ENCODE measurements at regions not wholly inside any gene's neighbourhood (a gene's known extent, or its start where the extent isn't known, plus 50 kb on each side); places are given as distances from the start of the nearest gene placed in this dataset.

GRCh38 chr9:109624143-109624542 lies 126.0 kb upstream of the PTPN3 start:
- intact Hi-C loops (cut with DNase I; ENCODE audit: low total_unique reads) = no loop called here
- H3K27ac ChIP-seq = no peak overlapping the region
- TF ChIP-seq CTCF (IDR thresholded peaks at IDR 0.05 in 4 of 5, conservative IDR thresholded peaks at IDR 0.05 in 1 of 5) (no peak), POLR2A (IDR thresholded peaks at IDR 0.05) (no peak)
- no peaks in the 10 kb centered on the region for H3K27me3 ChIP-seq
- ATAC-seq (no peak), DNase-seq (no peak)
- H3K4me3 ChIP-seq = no peak overlapping the region
- no peaks in the 10 kb centered on the region for H3K4me1 ChIP-seq
- in situ Hi-C loops (cut with MboI; ENCODE audit: low sequenced_read_pairs in 4 of 4) = no loop called here
- no peaks in the 10 kb centered on the region for H3K36me3 ChIP-seq
- no peaks in the 10 kb centered on the region for H3K9me3 ChIP-seq

GRCh38 chr9:109624896-109625295 lies 126.8 kb upstream of the PTPN3 start:
- in situ Hi-C loops (cut with MboI; ENCODE audit: low sequenced_read_pairs in 4 of 4) = no loop called here

GRCh38 chr9:109627042-109627441 lies 128.9 kb upstream of the PTPN3 start:
- no peaks in the 10 kb centered on the region for H3K9me3 ChIP-seq
- H3K4me3 ChIP-seq = no peak overlapping the region
- no peaks in the 10 kb centered on the region for H3K4me1 ChIP-seq
- DNase-seq (no peak), ATAC-seq (no peak)
- in situ Hi-C loops (cut with MboI; ENCODE audit: low sequenced_read_pairs in 4 of 4) (no loop called here), intact Hi-C loops (cut with DNase I; ENCODE audit: low total_unique reads) (no loop called here)
- TF ChIP-seq POLR2A (IDR thresholded peaks at IDR 0.05) = no peak
- TF ChIP-seq CTCF (IDR thresholded peaks at IDR 0.05 in 4 of 5, conservative IDR thresholded peaks at IDR 0.05 in 1 of 5) = no peak
- H3K27me3 ChIP-seq = peaks cover 0 to 3% (median 0%) of the 10 kb centered on the region in 3 donors
- H3K27ac ChIP-seq = no peak overlapping the region
- no peaks in the 10 kb centered on the region for H3K36me3 ChIP-seq

More at GRCh38 chr9:109624896-109625295, 126.8 kb upstream of the PTPN3 start:
- H3K9me3 ChIP-seq = no peaks in the 10 kb centered on the region
- intact Hi-C loops (cut with DNase I; ENCODE audit: low total_unique reads) = no loop called here
- no peak overlapping the region for H3K27ac ChIP-seq
- DNase-seq (no peak), ATAC-seq (no peak)
- no peaks in the 10 kb centered on the region for H3K36me3 ChIP-seq
- H3K4me3 ChIP-seq = no peak overlapping the region
- H3K27me3 ChIP-seq = no peaks in the 10 kb centered on the region
- TF ChIP-seq CTCF (IDR thresholded peaks at IDR 0.05 in 4 of 5, conservative IDR thresholded peaks at IDR 0.05 in 1 of 5) (no peak), POLR2A (IDR thresholded peaks at IDR 0.05) (no peak)
- H3K4me1 ChIP-seq = no peaks in the 10 kb centered on the region

GRCh38 chr9:109629615-109630014 lies 131.5 kb upstream of the PTPN3 start:
- Histone ChIP-seq H3K27ac (no peak overlapping the region), H3K9me3 (no peaks in the 10 kb centered on the region), H3K4me1 (no peaks in the 10 kb centered on the region), H3K27me3 (peaks cover 0 to 3% (median 0%) of the 10 kb centered on the region in 3 donors), H3K4me3 (no peak overlapping the region), H3K36me3 (no peaks in the 10 kb centered on the region)
- no peak for DNase-seq
- ATAC-seq = no peak
- in situ Hi-C loops (cut with MboI; ENCODE audit: low sequenced_read_pairs in 4 of 4) (no loop called here), intact Hi-C loops (cut with DNase I; ENCODE audit: low total_unique reads) (no loop called here)
- TF ChIP-seq POLR2A (IDR thresholded peaks at IDR 0.05) (no peak), CTCF (IDR thresholded peaks at IDR 0.05 in 4 of 5, conservative IDR thresholded peaks at IDR 0.05 in 1 of 5) (no peak)

- no peak for TF ChIP-seq CTCF (IDR thresholded peaks at IDR 0.05 in 4 of 5, conservative IDR thresholded peaks at IDR 0.05 in 1 of 5)
- H3K36me3 ChIP-seq = no peaks in the 10 kb centered on the region
- intact Hi-C loops (cut with DNase I; ENCODE audit: low total_unique reads) (no loop called here), in situ Hi-C loops (cut with MboI; ENCODE audit: low sequenced_read_pairs in 4 of 4) (no loop called here)
- no peak overlapping the region for H3K27ac ChIP-seq
- no peak for ATAC-seq
- H3K9me3 ChIP-seq = no peaks in the 10 kb centered on the region
- no peak for DNase-seq
- H3K4me1 ChIP-seq = no peaks in the 10 kb centered on the region
- H3K27me3 ChIP-seq = peaks cover 0 to 6% (median 0%) of the 10 kb centered on the region in 3 donors
- no peak overlapping the region for H3K4me3 ChIP-seq
These were observed 134.7 kb upstream of the PTPN3 start for GRCh38 chr9:109632817-109633216.

Data from gastrocnemius medialis (tissue), 4 donors.